GM18517 (cell line): ENCODE measurements at regions not wholly inside any gene's neighbourhood (a gene's known extent, or its start where the extent isn't known, plus 50 kb on each side); places are given as distances from the start of the nearest gene placed in this dataset.
"Not testable (repeated sequence)": the region's sequence is repeated elsewhere in the genome, so short reads cannot be mapped to it uniquely, and the experiment has no call there.

Source experiments
- ATAC-seq: cut with Tn5 transposase; IDR thresholded peaks from one replicate; pipeline ENCODE4 v1.9.1; 2021; ENCODE audit warnings: mild to moderate bottlenecking, moderate library complexity; ENCODE audit not compliant: unreplicated experiment

DNA sequence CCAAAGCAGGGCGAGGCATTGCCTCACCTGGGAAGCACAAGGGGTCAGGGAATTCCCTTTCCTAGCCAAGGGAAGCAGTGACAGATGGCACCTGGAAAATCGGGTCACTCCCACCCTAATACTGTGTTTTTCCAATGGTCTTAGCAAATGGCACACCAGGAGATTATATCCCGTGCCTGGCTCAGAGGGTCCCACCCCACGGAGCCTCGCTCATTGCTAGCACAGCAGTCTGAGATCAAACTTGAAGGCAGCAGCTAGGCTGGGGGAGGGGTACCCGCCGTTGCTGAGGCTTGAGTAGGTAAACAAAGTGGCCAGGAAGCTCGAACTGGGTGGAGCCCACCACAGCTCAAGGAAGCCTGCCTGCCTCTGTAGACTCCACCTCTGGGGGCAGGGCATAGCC is 664.6 kb downstream of the NUP35 start:
- not testable (repeated sequence) for ATAC-seq

GRCh38 chr2:183792165-183792924 is 668.1 kb downstream of the NUP35 start:
- ATAC-seq, result not testable (repeated sequence)

GRCh38 chr2:183798535-183798934 is 674.3 kb downstream of the NUP35 start:
- ATAC-seq, result no peak

DNA sequence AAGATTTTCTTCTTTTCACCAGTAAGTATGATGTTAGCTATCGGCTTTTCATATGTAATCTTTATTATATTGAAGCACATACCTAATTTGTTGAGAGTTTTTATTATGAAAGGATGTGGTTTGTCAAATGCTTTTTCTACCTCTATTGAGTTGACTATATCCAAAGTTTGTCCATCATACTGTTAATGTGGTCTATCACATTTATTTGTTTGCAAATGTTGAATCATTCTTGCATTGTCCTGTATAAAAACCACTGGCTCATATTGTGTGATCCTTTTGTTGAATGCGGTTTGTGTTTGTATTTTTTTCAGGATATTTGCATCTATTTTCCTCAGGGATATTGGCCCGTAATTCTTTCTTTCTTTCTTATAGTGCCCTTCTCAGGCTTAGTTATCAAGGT is 675.5 kb downstream of the NUP35 start:
- ATAC-seq, result no peak

- no peak for ATAC-seq
Measured at GRCh38 chr2:183803596-183803995, 679.4 kb downstream of the NUP35 start.

- no peak for ATAC-seq
Measured at GRCh38 chr2:183807870-183808269, 683.6 kb downstream of the NUP35 start.

GRCh38 chr2:183809404-183809803 is 685.2 kb downstream of the NUP35 start:
- ATAC-seq, result no peak

DNA sequence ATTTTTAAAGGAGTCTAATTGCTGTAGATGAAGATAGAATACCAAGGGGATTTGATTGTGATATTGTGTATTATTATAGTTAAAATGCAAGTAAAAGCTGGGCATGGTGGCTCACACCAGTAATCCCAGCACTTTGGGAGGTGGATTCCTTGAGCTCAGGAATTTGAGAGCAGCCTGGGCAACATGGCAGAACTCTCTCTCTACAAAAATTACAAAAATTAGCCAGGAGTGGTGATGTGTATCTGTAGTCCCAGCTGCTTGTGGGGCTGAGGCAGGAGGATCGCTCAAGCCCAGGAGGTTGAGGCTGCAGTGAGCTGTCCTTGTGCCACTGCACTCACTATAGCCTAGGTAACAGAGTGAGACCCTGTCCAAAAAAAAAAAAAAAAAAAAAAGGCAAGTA is 687.0 kb downstream of the NUP35 start:
- no peak for ATAC-seq

GRCh38 chr2:183812091-183812490 is 687.8 kb downstream of the NUP35 start:
- ATAC-seq, result no peak

DNA sequence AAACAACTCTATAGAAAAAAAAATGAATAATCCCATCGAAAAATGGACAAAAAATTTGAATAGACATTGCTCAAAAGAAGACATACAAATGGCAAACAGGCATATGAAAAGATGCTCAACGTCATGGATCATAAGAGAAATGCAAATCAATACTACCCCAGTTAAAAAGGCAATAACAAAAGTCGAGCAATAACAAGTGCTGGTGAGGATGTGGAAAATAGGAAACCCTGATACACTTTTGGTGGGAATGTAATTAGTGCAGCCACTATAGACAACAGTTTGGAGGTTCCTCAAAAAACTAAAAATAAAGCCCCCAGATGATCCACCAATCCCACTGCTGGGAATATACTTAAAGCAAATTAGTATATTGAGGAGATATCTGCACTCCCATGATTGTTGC is 701.5 kb downstream of the NUP35 start:
- no peak for ATAC-seq

- ATAC-seq, result no peak
Measured at GRCh38 chr2:183829931-183830330, 705.7 kb downstream of the NUP35 start.

- ATAC-seq, result no peak
Measured at GRCh38 chr2:183837157-183837556, 712.9 kb downstream of the NUP35 start.

GRCh38 chr2:183838295-183838694 is 714.1 kb downstream of the NUP35 start:
- no peak for ATAC-seq

- no peak for ATAC-seq
Measured at GRCh38 chr2:183840061-183840584, 715.9 kb downstream of the NUP35 start.

- ATAC-seq, result not testable (repeated sequence)
Measured at GRCh38 chr2:183849826-183850225, 725.6 kb downstream of the NUP35 start.

- no peak for ATAC-seq
Measured at GRCh38 chr2:183859129-183859528, 734.9 kb downstream of the NUP35 start.

DNA sequence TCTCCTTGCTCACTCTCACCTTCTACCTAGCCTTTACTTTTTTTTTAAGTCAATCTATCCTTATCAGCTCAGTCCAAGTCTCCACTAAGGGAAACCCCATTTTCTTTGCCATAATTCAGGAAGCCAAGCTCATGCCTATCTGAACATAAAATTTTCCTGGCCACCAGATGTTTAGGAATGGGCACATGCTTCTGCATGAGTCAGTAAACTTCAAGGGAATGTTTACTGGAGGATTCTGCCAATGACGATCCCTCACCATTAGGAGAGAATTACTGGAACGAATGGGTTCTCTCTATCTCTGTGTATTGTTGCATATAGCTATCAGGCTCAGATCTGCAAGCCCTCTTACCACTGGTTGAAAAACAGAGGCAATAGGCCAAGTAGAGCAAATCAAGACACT is 731.7 kb upstream of the ZNF804A start:
- ATAC-seq, result no peak

DNA sequence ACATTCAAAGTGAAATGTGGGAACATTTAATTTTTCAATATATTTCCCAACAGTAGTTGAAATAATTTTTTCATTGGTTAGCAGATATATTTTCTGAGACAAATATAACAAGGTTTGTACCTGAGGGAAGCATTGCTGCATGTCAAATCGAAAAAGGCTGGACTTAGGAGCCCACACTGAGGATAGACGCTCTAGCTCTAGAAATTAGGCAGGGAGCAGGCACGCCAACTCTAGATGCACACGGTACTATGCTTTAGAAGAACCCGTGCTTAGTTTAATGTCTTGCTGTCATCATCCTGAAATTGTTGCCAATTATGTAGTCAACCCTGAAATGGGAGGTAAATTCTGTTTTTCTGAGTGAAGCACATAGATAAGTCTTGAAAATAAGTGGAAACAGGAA is 731.1 kb upstream of the ZNF804A start:
- no peak for ATAC-seq

DNA sequence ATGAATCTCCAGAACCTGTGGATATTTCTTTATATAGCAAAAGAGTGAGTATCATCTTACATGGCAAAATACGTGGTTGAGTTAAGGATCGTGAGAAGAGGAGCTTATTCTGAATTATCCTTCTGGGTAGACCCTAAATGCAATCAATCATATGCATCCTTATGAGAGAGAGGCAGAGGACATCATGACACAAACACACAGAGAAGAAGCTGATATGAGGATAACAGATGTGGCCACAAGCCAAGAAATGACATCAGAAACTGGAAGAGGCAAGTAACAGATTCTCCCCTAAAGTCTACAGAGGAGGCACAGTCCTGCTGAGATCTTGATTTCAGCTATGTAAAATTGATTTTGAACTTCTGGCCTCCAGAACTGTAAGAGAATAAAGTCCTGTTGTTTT is 730.2 kb upstream of the ZNF804A start:
- ATAC-seq, result no peak

GRCh38 chr2:183868707-183869106 is 729.6 kb upstream of the ZNF804A start:
- peak; percentile 68 for ATAC-seq

GRCh38 chr2:183872131-183872530 is 726.2 kb upstream of the ZNF804A start:
- ATAC-seq, result no peak

- ATAC-seq, result no peak
Measured at GRCh38 chr2:183881978-183882377, 716.4 kb upstream of the ZNF804A start.
